ENCODE measurements at regions not wholly inside any gene's neighbourhood (a gene's known extent, or its start where the extent isn't known, plus 50 kb on each side); places are given as distances from the start of the nearest gene placed in this dataset.
"Not testable (repeated sequence)": the region's sequence is repeated elsewhere in the genome, so short reads cannot be mapped to it uniquely, and the experiment has no call there.

- no peak for TF ChIP-seq CTCF (IDR thresholded peaks at IDR 0.05)
- TF ChIP-seq POLR2A (IDR thresholded peaks at IDR 0.05), result no peak
Measured at GRCh38 chr12:126944684-126945083, 1322.3 kb upstream of the TMEM132C start.

GRCh38 chr12:126946958-126947357 lies 1320.0 kb upstream of the TMEM132C start:
- H3K4me3 ChIP-seq; intact Hi-C loops (cut with DNase I); H3K36me3 ChIP-seq; H3K9me3 ChIP-seq; H3K27me3 ChIP-seq; H3K4me1 ChIP-seq; H3K27ac ChIP-seq; ATAC-seq; DNase-seq: not testable (repeated sequence)
- WGBS, 4 donors, result 72 to 86% (median 78%) methylated on average over 5 to 7 of the region's 7 CpGs

More at GRCh38 chr12:126944684-126945083, 1322.3 kb upstream of the TMEM132C start:
- H3K9me3 ChIP-seq, result peaks cover 0 to 9% (median 0%) of the 10 kb centered on the region in 12 donors
- H3K36me3 ChIP-seq, result no peaks in the 10 kb centered on the region
- intact Hi-C loops (cut with DNase I), result no loop called here
- H3K4me1 ChIP-seq, result no peaks in the 10 kb centered on the region
- H3K27me3 ChIP-seq, result no peaks in the 10 kb centered on the region
- DNase-seq (no peak), ATAC-seq (no peak)
- H3K4me3 ChIP-seq, result no peak overlapping the region
- no peak overlapping the region for H3K27ac ChIP-seq
- WGBS, 4 donors, result 77 to 83% (median 78%) methylated on average over 6 of the region's 6 CpGs

GRCh38 chr12:126949558-126949957 lies 1317.4 kb upstream of the TMEM132C start:
- 75 to 92% (median 86%) methylated on average over 1 of the region's 1 CpG for WGBS, 4 donors

GRCh38 chr12:126950266-126950665 lies 1316.7 kb upstream of the TMEM132C start:
- Histone ChIP-seq H3K4me1 (no peaks in the 10 kb centered on the region), H3K9me3 (no peaks in the 10 kb centered on the region), H3K4me3 (no peak overlapping the region), H3K36me3 (no peaks in the 10 kb centered on the region), H3K27ac (no peak overlapping the region), H3K27me3 (no peaks in the 10 kb centered on the region)
- ATAC-seq (no peak), DNase-seq (no peak)
- TF ChIP-seq CTCF (IDR thresholded peaks at IDR 0.05), result no peak
- no peak for TF ChIP-seq POLR2A (IDR thresholded peaks at IDR 0.05)
- WGBS, 4 donors, result 73 to 77% (median 76%) methylated on average over 6 of the region's 6 CpGs
- intact Hi-C loops (cut with DNase I), result no loop called here

More at GRCh38 chr12:126949558-126949957, 1317.4 kb upstream of the TMEM132C start:
- Histone ChIP-seq H3K36me3 (no peaks in the 10 kb centered on the region), H3K9me3 (no peaks in the 10 kb centered on the region), H3K4me1 (no peaks in the 10 kb centered on the region), H3K27ac (no peak overlapping the region), H3K27me3 (no peaks in the 10 kb centered on the region), H3K4me3 (no peak overlapping the region)
- intact Hi-C loops (cut with DNase I), result no loop called here
- no peak for ATAC-seq
- no peak for DNase-seq
- TF ChIP-seq CTCF (IDR thresholded peaks at IDR 0.05) (no peak), POLR2A (IDR thresholded peaks at IDR 0.05) (no peak)

All from heart left ventricle (tissue), 16 donors.